ENCODE measurements at regions not wholly inside any gene's neighbourhood (a gene's known extent, or its start where the extent isn't known, plus 50 kb on each side); places are given as distances from the start of the nearest gene placed in this dataset.

- peak; percentile 71 to 89 (median 83) for DNase-seq
- H3K27ac ChIP-seq: no peak overlapping the region
- no peaks in the 10 kb centered on the region for H3K27me3 ChIP-seq
- ATAC-seq: peak; percentile 99
- H3K4me3 ChIP-seq: no peak overlapping the region
- peak; percentile 82 to 91 for TF ChIP-seq CTCF (IDR thresholded peaks at IDR 0.05)
- peaks cover 0 to 92% of the 10 kb centered on the region in 2 donors for H3K36me3 ChIP-seq
- no peaks in the 10 kb centered on the region for H3K9me3 ChIP-seq
- intact Hi-C loops (cut with DNase I): loop anchor here in 1 of 2 donors (10.0 kb wide), 1 partner anchor 82 kb away; no protein-coding TSS in a partner anchor
- H3K4me1 ChIP-seq: peaks cover 0 to 7% of the 10 kb centered on the region in 2 donors
Observed at GRCh38 chr14:95442633-95443021, 73.8 kb downstream of the SYNE3 start.

- Histone ChIP-seq H3K9me3 (no peaks in the 10 kb centered on the region), H3K27me3 (no peaks in the 10 kb centered on the region), H3K27ac (no peak overlapping the region), H3K4me1 (peaks cover 0 to 7% of the 10 kb centered on the region in 2 donors), H3K36me3 (peaks cover 0 to 92% of the 10 kb centered on the region in 2 donors), H3K4me3 (no peak overlapping the region)
- ATAC-seq (peak; percentile 44), DNase-seq (no peak)
- TF ChIP-seq CTCF (IDR thresholded peaks at IDR 0.05): no peak
- intact Hi-C loops (cut with DNase I): loop anchor here in 1 of 2 donors (10.0 kb wide), 1 partner anchor 83 kb away; no protein-coding TSS in a partner anchor
Observed at GRCh38 chr14:95442016-95442632, 74.3 kb downstream of the SYNE3 start.

- H3K36me3 ChIP-seq: peaks cover 0 to 93% of the 10 kb centered on the region in 2 donors
- no peak overlapping the region for H3K27ac ChIP-seq
- ATAC-seq: no peak
Observed at GRCh38 chr14:95440951-95441350, 75.5 kb downstream of the SYNE3 start.

GRCh38 chr14:95440496-95440895 lies 76.0 kb downstream of the SYNE3 start:
- intact Hi-C loops (cut with DNase I): loop anchor here in 1 of 2 donors (10.0 kb wide), 1 partner anchor 84 kb away; no protein-coding TSS in a partner anchor
- TF ChIP-seq CTCF (IDR thresholded peaks at IDR 0.05): no peak
- H3K27me3 ChIP-seq: no peaks in the 10 kb centered on the region
- H3K27ac ChIP-seq: no peak overlapping the region
- H3K4me3 ChIP-seq: no peak overlapping the region
- H3K4me1 ChIP-seq: peaks cover 0 to 7% of the 10 kb centered on the region in 2 donors
- ATAC-seq (no peak), DNase-seq (no peak)
- H3K36me3 ChIP-seq: peaks cover 0 to 93% of the 10 kb centered on the region in 2 donors
- no peaks in the 10 kb centered on the region for H3K9me3 ChIP-seq

More at GRCh38 chr14:95440951-95441350, 75.5 kb downstream of the SYNE3 start:
- Histone ChIP-seq H3K4me1 (peaks cover 0 to 7% of the 10 kb centered on the region in 2 donors), H3K27me3 (no peaks in the 10 kb centered on the region), H3K4me3 (no peak overlapping the region), H3K9me3 (no peaks in the 10 kb centered on the region)
- no peak for DNase-seq
- TF ChIP-seq CTCF (IDR thresholded peaks at IDR 0.05): no peak
- intact Hi-C loops (cut with DNase I): loop anchor here in 1 of 2 donors (10.0 kb wide), 1 partner anchor 84 kb away; no protein-coding TSS in a partner anchor

- Histone ChIP-seq H3K4me1 (peaks cover 0 to 7% of the 10 kb centered on the region in 2 donors), H3K27ac (no peak overlapping the region), H3K36me3 (peaks cover 0 to 93% of the 10 kb centered on the region in 2 donors), H3K4me3 (no peak overlapping the region), H3K27me3 (no peaks in the 10 kb centered on the region), H3K9me3 (no peaks in the 10 kb centered on the region)
- no peak for TF ChIP-seq CTCF (IDR thresholded peaks at IDR 0.05)
- ATAC-seq (no peak), DNase-seq (no peak)
- intact Hi-C loops (cut with DNase I): loop anchor here (5.0 to 10.0 kb wide), 3 partner anchors 85 to 755 kb away; no protein-coding TSS in a partner anchor
Observed at GRCh38 chr14:95439881-95440280, 76.6 kb downstream of the SYNE3 start.
